B cell (primary cell): ENCODE measurements at regions not wholly inside any gene's neighbourhood (a gene's known extent, or its start where the extent isn't known, plus 50 kb on each side); places are given as distances from the start of the nearest gene placed in this dataset.

Experiments used
- ATAC-seq: fragments of 200-7000 bp; cut with Tn5 transposase; one replicate; pipeline ENCODE4 v1.10.0; 2021; ENCODE audit warnings: low read depth, mild to moderate bottlenecking, moderate number of reproducible peaks, moderate library complexity
- CTCF ChIA-PET: fragments of 350-600 bp; sonication (Branson Sonifier 250); formaldehyde crosslinking; loops from one replicate; lab custom pipeline; 2021; ENCODE audit warnings: antibody characterized with exemption, inconsistent platforms; lab: Charles Lee
- POLR2A ChIA-PET: fragments of 350-600 bp; sonication (Branson Sonifier 250); formaldehyde crosslinking; loops from one replicate; lab custom pipeline; 2021; ENCODE audit warnings: antibody characterized with exemption; lab: Charles Lee
- DNase-seq: peaks from one replicate; pipeline ENCODE4 v3.0.0; 2013
- H2AFZ ChIP-seq: 2 replicates; pipeline ENCODE4 v1.6.1; 2012; ENCODE audit warnings: mild to moderate bottlenecking, low read depth, low read length; ENCODE audit not compliant: insufficient read depth, poor library complexity, severe bottlenecking
- H3K27ac ChIP-seq, 2 donors: 1 replicate in 1 of 2; 2 replicates in 1 of 2; pipeline ENCODE4 v1.5.1; 2012 to 2013; ENCODE audit warnings: low read length in 2 of 2, mild to moderate bottlenecking in 2 of 2, moderate library complexity in 1 of 2
- H3K27me3 ChIP-seq, 4 experiments: fragments of 200-600 bp in 1 of 4; sonication (generic) in 1 of 4; replicated peaks in 1 of 4; 1 replicate in 2 of 4; 2 replicates in 2 of 4; pipeline versions ENCODE4 v1.6.1 to v1.7.0; 2013 to 2016; ENCODE audit warnings: low read length in 3 of 4, mild to moderate bottlenecking in 2 of 4, mixed read lengths in 1 of 4, moderate library complexity in 1 of 4; ENCODE audit not compliant: insufficient read depth in 4 of 4, control insufficient read depth in 3 of 4; ENCODE audit errors: control extremely low read depth in 1 of 4
- H3K36me3 ChIP-seq, 2 experiments: replicated peaks in 1 of 2; 1 replicate in 1 of 2; 2 replicates in 1 of 2; pipeline versions ENCODE4 v1.6.1 to v1.7.1; 2013; ENCODE audit warnings: low read length in 1 of 2; ENCODE audit not compliant: insufficient read depth in 2 of 2, control insufficient read depth in 1 of 2; ENCODE audit errors: control extremely low read depth in 1 of 2, extremely low read depth in 1 of 2
- H3K4me1 ChIP-seq, 2 donors: fragments of 200-600 bp in 1 of 2; sonication (generic) in 1 of 2; 1 replicate in 1 of 2; 2 replicates in 1 of 2; pipeline versions ENCODE4 v1.5.1 to v1.6.1; 2013 to 2017; ENCODE audit warnings: low read length in 2 of 2; ENCODE audit not compliant: control insufficient read depth in 2 of 2, insufficient read depth in 2 of 2
- H3K4me2 ChIP-seq: replicated peaks from 2 replicates; pipeline ENCODE3; 2012; ENCODE audit warnings: mild to moderate bottlenecking, low read depth, low read length; ENCODE audit not compliant: poor library complexity, severe bottlenecking
- H3K4me3 ChIP-seq, 5 experiments: fragments of 200-600 bp in 1 of 5; sonication (generic) in 1 of 5; 1 replicate in 3 of 5; 2 replicates in 2 of 5; pipeline versions ENCODE4 v1.5.1 to v1.7.0; 2011 to 2016; ENCODE audit warnings: low read length in 4 of 5, mild to moderate bottlenecking in 4 of 5, low read depth in 2 of 5, control low read depth in 1 of 5, moderate library complexity in 1 of 5; ENCODE audit not compliant: insufficient read depth in 1 of 5; ENCODE audit errors: control extremely low read depth in 1 of 5, extremely low read depth in 1 of 5
- H3K79me2 ChIP-seq: fragments of 200-600 bp; sonication (generic); one replicate; pipeline ENCODE4 v1.6.0; 2016; ENCODE audit warnings: low read length; ENCODE audit not compliant: control insufficient read depth, insufficient read depth
- H3K9ac ChIP-seq: fragments of 200-600 bp; sonication (generic); 2 replicates; pipeline ENCODE4 v1.6.1; 2017; ENCODE audit warnings: mild to moderate bottlenecking, low read length, moderate library complexity
- H3K9me3 ChIP-seq, 3 donors: one replicate each; pipeline versions ENCODE4 v1.6.1 to v1.7.1; 2013; ENCODE audit warnings: low read length in 2 of 3; ENCODE audit not compliant: control insufficient read depth in 2 of 3, insufficient read depth in 1 of 3; ENCODE audit errors: control extremely low read depth in 1 of 3
- H4K20me1 ChIP-seq: 2 replicates; pipeline ENCODE4 v1.6.0; 2012; ENCODE audit warnings: mild to moderate bottlenecking, low read length; ENCODE audit not compliant: insufficient read depth, control insufficient read depth, poor library complexity, severe bottlenecking
- H3K27ac Mint-ChIP-seq: one replicate; pipeline ENCODE4 v1.8.0; 2021; ENCODE audit warnings: mixed read lengths
- H3K27me3 Mint-ChIP-seq: one replicate; pipeline ENCODE4 v1.8.0; 2021; ENCODE audit warnings: mixed read lengths
- H3K4me1 Mint-ChIP-seq: one replicate; pipeline ENCODE4 v1.8.0; 2021; ENCODE audit warnings: mixed read lengths
- H3K4me3 Mint-ChIP-seq: one replicate; pipeline ENCODE4 v1.8.0; 2021; ENCODE audit warnings: mixed read lengths
- H3K9me3 Mint-ChIP-seq: one replicate; pipeline ENCODE4 v1.8.0; 2022; ENCODE audit warnings: mixed read lengths; ENCODE audit not compliant: insufficient read depth
- CTCF ChIP-seq: fragments of 200-600 bp; IDR thresholded peaks from one replicate; pipeline ENCODE4 v1.8.0; 2022; ENCODE audit warnings: antibody characterized with exemption, mild to moderate bottlenecking
- EZH2 ChIP-seq: IDR thresholded peaks from 2 replicates; pipeline ENCODE4 v1.6.1; 2012; ENCODE audit warnings: borderline replicate concordance, low read depth, mild to moderate bottlenecking, moderate library complexity, low read length; ENCODE audit not compliant: insufficient read depth, poor library complexity, severe bottlenecking
- WGBS: methylation state at CpG from one replicate; pipeline ENCODE4 v1.1.5; 2013; ENCODE audit warnings: missing lambda C conversion rate; ENCODE audit not compliant: insufficient coverage; 5-methylcytosine and 5-hydroxymethylcytosine counted together
- intact Hi-C: fragments of 100-400 bp; cut with micrococcal nuclease; formaldehyde crosslinking; loops from one replicate; pipeline ENCODE4 v1.10.0; 2022

GRCh38 chr6:1055015-1055921 lies 256.6 kb upstream of the FOXQ1 start:
- Histone ChIP-seq H3K9ac (no peak overlapping the region), H3K4me2 (no peak overlapping the region), H4K20me1 (no peaks in the 10 kb centered on the region), H3K27me3 (no peaks in the 10 kb centered on the region), H3K4me1 (no peaks in the 10 kb centered on the region), H3K9me3 (no peaks in the 10 kb centered on the region), H3K36me3 (no peaks in the 10 kb centered on the region), H3K27ac (no peak overlapping the region), H3K4me3 (no peak overlapping the region), H2AFZ (no peak overlapping the region), H3K79me2 (no peaks in the 10 kb centered on the region)
- ChIA-PET CTCF (no interaction called here), POLR2A (no interaction called here)
- H3K4me1 Mint-ChIP-seq = no peaks in the 10 kb centered on the region
- H3K27me3 Mint-ChIP-seq = peaks cover 6% of the 10 kb centered on the region
- no peak for ATAC-seq
- no peak for TF ChIP-seq EZH2
- no peak for TF ChIP-seq CTCF
- 80% methylated on average over 9 of the region's 16 CpGs for WGBS
- no peak overlapping the region for H3K4me3 Mint-ChIP-seq
- intact Hi-C loops = no loop called here
- no peak for DNase-seq
- H3K27ac Mint-ChIP-seq = no peak overlapping the region
- H3K9me3 Mint-ChIP-seq = no peaks in the 10 kb centered on the region

- ATAC-seq (no peak), DNase-seq (no peak)
- H3K27me3 ChIP-seq = peaks cover 0 to 1% (median 0%) of the 10 kb centered on the region in 4 experiments
- H3K4me2 ChIP-seq = no peak overlapping the region
- no peak overlapping the region for H3K9ac ChIP-seq
- no peak overlapping the region for H3K27ac ChIP-seq
- H3K36me3 ChIP-seq = no peaks in the 10 kb centered on the region
- POLR2A ChIA-PET = no interaction called here
- CTCF ChIA-PET = no interaction called here
- Mint-ChIP-seq H3K4me1 (no peaks in the 10 kb centered on the region), H3K27ac (no peak overlapping the region), H3K9me3 (no peaks in the 10 kb centered on the region), H3K27me3 (peaks cover 9% of the 10 kb centered on the region), H3K4me3 (no peak overlapping the region)
- H3K79me2 ChIP-seq = no peaks in the 10 kb centered on the region
- H4K20me1 ChIP-seq = no peaks in the 10 kb centered on the region
- no peaks in the 10 kb centered on the region for H3K4me1 ChIP-seq
- no peaks in the 10 kb centered on the region for H3K9me3 ChIP-seq
- H2AFZ ChIP-seq = no peak overlapping the region
- H3K4me3 ChIP-seq = no peak overlapping the region
- no peak for TF ChIP-seq CTCF
- no peak for TF ChIP-seq EZH2
- intact Hi-C loops = no loop called here
- WGBS = no CpG with 5 or more reads among the region's 3 CpGs
Observed at GRCh38 chr6:1054653-1055014, 257.3 kb upstream of the FOXQ1 start.
